Fibroblast of pulmonary artery (primary cell): ENCODE measurements at regions not wholly inside any gene's neighbourhood (a gene's known extent, or its start where the extent isn't known, plus 50 kb on each side); places are given as distances from the start of the nearest gene placed in this dataset.
"Not testable (repeated sequence)": the region's sequence is repeated elsewhere in the genome, so short reads cannot be mapped to it uniquely, and the experiment has no call there.

Source experiments
- DNase-seq: peaks from one replicate; pipeline ENCODE4 v3.0.0-alpha.2; 2010; ENCODE audit warnings: low read depth
- H3K4me3 ChIP-seq: replicated peaks from 2 replicates; pipeline ENCODE4 v1.5.1; 2011; ENCODE audit warnings: low read depth, mild to moderate bottlenecking, control low read depth, low read length, moderate library complexity
- CTCF ChIP-seq: IDR thresholded peaks from 2 replicates; pipeline ENCODE4 v1.5.1; 2011; ENCODE audit warnings: mild to moderate bottlenecking, control low read depth, low read length, inconsistent platforms; ENCODE audit errors: missing control alignments

- DNase-seq = no peak
- no peak overlapping the region for H3K4me3 ChIP-seq
- no peak for TF ChIP-seq CTCF
Observed at GRCh38 chr3:105281989-105282388, 84.7 kb upstream of the ALCAM start.

- no peak overlapping the region for H3K4me3 ChIP-seq
- no peak for DNase-seq
Observed at GRCh38 chr3:105284876-105285275, 81.8 kb upstream of the ALCAM start.

GRCh38 chr3:105285653-105286241 lies 81.0 kb upstream of the ALCAM start:
- DNase-seq = no peak
- H3K4me3 ChIP-seq = no peak overlapping the region
- TF ChIP-seq CTCF = no peak

More at GRCh38 chr3:105284876-105285275, 81.8 kb upstream of the ALCAM start:
- no peak for TF ChIP-seq CTCF

- H3K4me3 ChIP-seq = no peak overlapping the region
- DNase-seq = no peak
- no peak for TF ChIP-seq CTCF
Observed at GRCh38 chr3:105293441-105293840, 73.3 kb upstream of the ALCAM start.

GRCh38 chr3:105296182-105296822 lies 70.4 kb upstream of the ALCAM start:
- DNase-seq, H3K4me3 ChIP-seq: not testable (repeated sequence)

- no peak overlapping the region for H3K4me3 ChIP-seq
- no peak for TF ChIP-seq CTCF
- peak; percentile 23 for DNase-seq
Observed at GRCh38 chr3:105304487-105304886, 62.2 kb upstream of the ALCAM start.

GRCh38 chr3:105315144-105315543 lies 51.6 kb upstream of the ALCAM start:
- H3K4me3 ChIP-seq = no peak overlapping the region
- DNase-seq = no peak
- TF ChIP-seq CTCF = no peak
